ENCODE measurements at regions not wholly inside any gene's neighbourhood (a gene's known extent, or its start where the extent isn't known, plus 50 kb on each side); places are given as distances from the start of the nearest gene placed in this dataset.

- TF ChIP-seq FOXP2 (optimal IDR thresholded peaks at IDR 0.05; ENCODE audit: control extremely low read depth, extremely low read length, insufficient read depth): no peak
- TF ChIP-seq EZH2 (IDR thresholded peaks at IDR 0.05): no peak
- TF ChIP-seq POLR2AphosphoS5 (IDR thresholded peaks at IDR 0.05; ENCODE audit: borderline replicate concordance, low read depth, low read length): no peak
Observed at GRCh38 chr3:132838477-132838876, 116.3 kb upstream of the NPHP3 start.

All from SK-N-MC (cell line).